Activated naive CD4-positive, alpha-beta T cell treated with anti-CD3 and anti-CD28 coated beads for 36 hours (primary cell): ENCODE measurements at regions not wholly inside any gene's neighbourhood (a gene's known extent, or its start where the extent isn't known, plus 50 kb on each side); places are given as distances from the start of the nearest gene placed in this dataset.

ENCODE experiments used
- CTCF ChIA-PET: fragments of 350-600 bp; sonication (Branson Sonifier 250); formaldehyde crosslinking; loops from one replicate; lab custom pipeline; 2021; ENCODE audit warnings: antibody characterized with exemption; lab: Charles Lee
- DNase-seq: peaks from one replicate; pipeline ENCODE4 v3.0.0-alpha.2; 2020
- H3K27ac Mint-ChIP-seq: one replicate; pipeline ENCODE4 v1.8.0; 2021; ENCODE audit warnings: mild to moderate bottlenecking, mixed read lengths
- H3K27me3 Mint-ChIP-seq: one replicate; pipeline ENCODE4 v1.8.0; 2021; ENCODE audit warnings: low read depth, mixed read lengths
- H3K36me3 Mint-ChIP-seq: one replicate; pipeline ENCODE4 v1.8.0; 2021; ENCODE audit warnings: low read depth, mixed read lengths
- H3K4me1 Mint-ChIP-seq: one replicate; pipeline ENCODE4 v1.8.0; 2021; ENCODE audit warnings: low read depth, mixed read lengths
- H3K4me3 Mint-ChIP-seq: one replicate; pipeline ENCODE4 v1.8.0; 2021; ENCODE audit warnings: mild to moderate bottlenecking, moderate library complexity, mixed read lengths
- H3K9me3 Mint-ChIP-seq: one replicate; pipeline ENCODE4 v1.8.0; 2021; ENCODE audit warnings: mixed read lengths
- intact Hi-C: fragments of 100-400 bp; cut with micrococcal nuclease; formaldehyde crosslinking; loops from one replicate; pipeline ENCODE4 v1.15.1; 2023

DNA sequence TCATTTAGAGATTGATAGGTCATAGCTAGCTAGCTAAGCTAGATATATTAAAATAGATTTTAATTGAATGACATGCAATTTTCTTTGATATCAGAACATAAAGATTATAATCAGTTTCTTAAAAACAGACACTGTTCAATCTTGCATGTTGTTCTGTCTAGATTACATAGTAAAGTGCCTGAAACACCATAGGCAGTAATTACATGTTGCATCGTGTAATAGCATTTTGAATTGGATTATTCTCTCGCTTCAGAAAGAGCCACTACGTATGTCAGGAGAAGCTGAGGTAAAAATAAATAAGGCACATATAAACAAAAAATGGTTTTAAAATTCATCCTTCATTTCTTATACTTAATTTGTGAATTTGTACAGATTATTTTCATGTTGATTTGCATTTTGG is 148.0 kb upstream of the CDH12 start:
- intact Hi-C loops: no loop called here
- H3K27me3 Mint-ChIP-seq: no peaks in the 10 kb centered on the region

GRCh38 chr5:22998774-22999173 is 145.6 kb upstream of the CDH12 start:
- Mint-ChIP-seq H3K27ac (no peak overlapping the region), H3K27me3 (no peaks in the 10 kb centered on the region), H3K36me3 (no peaks in the 10 kb centered on the region), H3K4me1 (no peaks in the 10 kb centered on the region), H3K4me3 (no peak overlapping the region), H3K9me3 (peaks cover 1% of the 10 kb centered on the region)
- CTCF ChIA-PET: no interaction called here
- intact Hi-C loops: no loop called here
- no peak for DNase-seq

More for the DNA sequence above, 148.0 kb upstream of the CDH12 start:
- no peaks in the 10 kb centered on the region for H3K36me3 Mint-ChIP-seq
- peaks cover 2% of the 10 kb centered on the region for H3K9me3 Mint-ChIP-seq
- no peak overlapping the region for H3K4me3 Mint-ChIP-seq
- no peaks in the 10 kb centered on the region for H3K4me1 Mint-ChIP-seq
- no peak overlapping the region for H3K27ac Mint-ChIP-seq
- CTCF ChIA-PET: no interaction called here
- no peak for DNase-seq

- intact Hi-C loops: no loop called here
- H3K4me3 Mint-ChIP-seq: no peak overlapping the region
- CTCF ChIA-PET: no interaction called here
- H3K4me1 Mint-ChIP-seq: no peaks in the 10 kb centered on the region
- no peak for DNase-seq
- H3K9me3 Mint-ChIP-seq: peaks cover 1% of the 10 kb centered on the region
- H3K36me3 Mint-ChIP-seq: no peaks in the 10 kb centered on the region
- H3K27ac Mint-ChIP-seq: no peak overlapping the region
- H3K27me3 Mint-ChIP-seq: no peaks in the 10 kb centered on the region
Measured at GRCh38 chr5:22998362-22998761, 145.2 kb upstream of the CDH12 start.

DNA sequence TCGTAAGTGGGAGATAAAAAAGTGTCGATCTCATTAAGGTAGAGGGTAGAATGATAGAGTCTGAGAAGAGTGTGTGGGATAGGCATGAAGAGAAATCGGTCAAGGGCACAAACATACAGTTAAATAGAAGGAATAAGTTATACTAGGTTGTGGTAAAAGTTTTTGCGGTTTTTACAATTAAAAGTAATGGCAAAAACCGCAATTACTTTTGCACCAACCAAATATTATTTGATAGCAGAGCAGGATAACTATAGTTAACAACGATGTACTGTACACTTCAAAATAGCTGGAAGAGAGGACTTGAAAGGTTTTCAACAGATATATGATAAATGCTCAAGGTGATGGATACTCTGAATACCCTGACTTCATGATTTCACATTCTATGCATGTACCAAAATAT is 135.8 kb upstream of the CDH12 start:
- no peak overlapping the region for H3K27ac Mint-ChIP-seq
- no peak overlapping the region for H3K4me3 Mint-ChIP-seq
- peaks cover 2% of the 10 kb centered on the region for H3K36me3 Mint-ChIP-seq
- H3K9me3 Mint-ChIP-seq: peaks cover 6% of the 10 kb centered on the region
- H3K4me1 Mint-ChIP-seq: no peaks in the 10 kb centered on the region
- CTCF ChIA-PET: no interaction called here
- intact Hi-C loops: no loop called here
- no peaks in the 10 kb centered on the region for H3K27me3 Mint-ChIP-seq
- no peak for DNase-seq

DNA sequence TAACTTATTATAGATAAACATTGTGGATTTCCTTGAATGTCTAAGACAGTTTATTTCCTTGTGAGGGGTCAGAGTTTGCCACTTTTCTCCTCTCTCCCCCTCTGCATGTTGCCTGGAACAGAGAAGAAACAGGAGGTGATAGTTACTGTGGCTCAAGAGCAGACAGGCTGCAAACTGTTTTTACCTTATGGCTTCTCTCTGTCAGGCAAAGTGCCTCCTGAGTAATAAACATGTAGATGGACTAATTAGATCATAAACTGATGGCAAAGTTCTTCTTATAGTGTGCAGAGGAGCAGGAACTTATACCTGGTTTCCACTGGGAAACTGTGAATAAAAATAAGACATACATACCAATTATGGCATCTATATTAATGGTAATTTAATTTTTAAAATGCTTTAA is 133.1 kb upstream of the CDH12 start:
- H3K4me3 Mint-ChIP-seq: no peak overlapping the region
- intact Hi-C loops: no loop called here
- CTCF ChIA-PET: no interaction called here
- no peaks in the 10 kb centered on the region for H3K4me1 Mint-ChIP-seq
- peaks cover 3% of the 10 kb centered on the region for H3K9me3 Mint-ChIP-seq
- no peaks in the 10 kb centered on the region for H3K27me3 Mint-ChIP-seq
- no peaks in the 10 kb centered on the region for H3K36me3 Mint-ChIP-seq
- no peak overlapping the region for H3K27ac Mint-ChIP-seq
- DNase-seq: no peak

GRCh38 chr5:22985446-22985845 is 132.3 kb upstream of the CDH12 start:
- no peak overlapping the region for H3K4me3 Mint-ChIP-seq
- CTCF ChIA-PET: no interaction called here
- no peaks in the 10 kb centered on the region for H3K27me3 Mint-ChIP-seq
- no peak overlapping the region for H3K27ac Mint-ChIP-seq
- H3K9me3 Mint-ChIP-seq: peaks cover 3% of the 10 kb centered on the region
- H3K36me3 Mint-ChIP-seq: no peaks in the 10 kb centered on the region
- H3K4me1 Mint-ChIP-seq: no peaks in the 10 kb centered on the region
- no peak for DNase-seq
- intact Hi-C loops: no loop called here

DNA sequence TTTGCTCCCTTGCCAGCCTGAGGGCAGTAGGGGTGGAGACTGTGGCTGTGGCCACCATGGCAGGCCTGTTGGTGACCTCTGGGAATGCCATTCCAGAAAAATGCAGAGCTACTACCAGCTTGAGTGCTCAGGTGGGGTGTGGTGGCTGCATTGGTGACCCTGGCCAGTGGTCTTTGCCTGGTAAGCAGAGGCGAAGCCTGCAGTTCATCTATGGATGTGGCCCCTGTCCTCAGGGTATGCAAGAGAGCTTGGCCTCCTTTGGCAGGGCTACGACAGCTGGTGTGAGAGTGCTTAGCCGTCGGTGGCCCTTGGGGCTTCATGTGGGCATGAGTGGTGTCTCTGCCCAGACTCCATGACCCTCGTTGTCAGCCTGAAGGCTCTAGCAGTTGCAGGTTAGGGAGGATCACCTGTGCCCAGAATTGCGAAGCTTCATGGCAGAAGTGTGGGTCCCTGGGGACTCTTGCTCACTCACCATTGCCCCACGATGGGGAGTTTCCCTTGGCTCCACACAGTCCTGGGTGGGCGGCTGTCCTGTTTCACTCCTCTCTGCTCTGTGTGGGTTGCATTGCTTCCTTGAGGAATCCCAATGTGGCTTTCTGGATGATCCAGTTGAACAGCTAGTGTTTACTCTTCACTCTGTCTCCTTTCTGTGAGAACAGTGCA is 117.9 kb upstream of the CDH12 start:
- intact Hi-C loops: no loop called here
- CTCF ChIA-PET: no interaction called here
- DNase-seq: no peak
- no peak overlapping the region for H3K4me3 Mint-ChIP-seq
- H3K36me3 Mint-ChIP-seq: no peaks in the 10 kb centered on the region
- peaks cover 16% of the 10 kb centered on the region for H3K9me3 Mint-ChIP-seq
- H3K27me3 Mint-ChIP-seq: no peaks in the 10 kb centered on the region
- no peaks in the 10 kb centered on the region for H3K4me1 Mint-ChIP-seq
- no peak overlapping the region for H3K27ac Mint-ChIP-seq

DNA sequence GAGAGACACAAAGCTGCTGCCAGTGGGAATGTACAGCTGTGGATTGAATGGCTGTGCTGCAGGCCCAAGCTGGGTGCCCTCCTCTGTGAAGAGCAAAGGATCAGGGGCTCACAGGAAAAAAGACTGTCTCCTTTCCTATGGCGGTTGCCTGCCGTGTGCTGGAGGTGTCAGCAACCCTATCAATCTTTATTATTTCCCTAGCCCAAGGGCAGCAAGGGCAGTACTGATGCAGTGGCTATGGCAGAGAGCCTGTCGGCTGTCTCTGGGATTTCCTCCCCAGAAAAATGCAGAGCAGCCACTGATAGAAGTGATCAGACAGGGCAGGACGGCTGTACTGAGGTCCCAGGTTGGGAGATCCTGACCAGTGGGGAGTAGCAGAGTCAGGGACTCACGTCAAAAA is 117.3 kb upstream of the CDH12 start:
- H3K36me3 Mint-ChIP-seq: no peaks in the 10 kb centered on the region
- no peaks in the 10 kb centered on the region for H3K4me1 Mint-ChIP-seq
- no peak overlapping the region for H3K27ac Mint-ChIP-seq
- no peak for DNase-seq
- intact Hi-C loops: no loop called here
- CTCF ChIA-PET: no interaction called here
- peaks cover 16% of the 10 kb centered on the region for H3K9me3 Mint-ChIP-seq
- H3K4me3 Mint-ChIP-seq: no peak overlapping the region
- no peaks in the 10 kb centered on the region for H3K27me3 Mint-ChIP-seq

- H3K36me3 Mint-ChIP-seq: no peaks in the 10 kb centered on the region
Measured at GRCh38 chr5:22968386-22968785, 115.2 kb upstream of the CDH12 start.

GRCh38 chr5:22965960-22966359 is 112.8 kb upstream of the CDH12 start:
- intact Hi-C loops: no loop called here
- Mint-ChIP-seq H3K4me1 (no peaks in the 10 kb centered on the region), H3K27me3 (no peaks in the 10 kb centered on the region), H3K27ac (no peak overlapping the region), H3K4me3 (no peak overlapping the region), H3K9me3 (peaks cover 23% of the 10 kb centered on the region), H3K36me3 (no peaks in the 10 kb centered on the region)
- CTCF ChIA-PET: no interaction called here
- DNase-seq: no peak

More at GRCh38 chr5:22968386-22968785, 115.2 kb upstream of the CDH12 start:
- Mint-ChIP-seq H3K4me1 (no peaks in the 10 kb centered on the region), H3K9me3 (peaks cover 23% of the 10 kb centered on the region), H3K27me3 (no peaks in the 10 kb centered on the region), H3K4me3 (no peak overlapping the region), H3K27ac (no peak overlapping the region)
- intact Hi-C loops: no loop called here
- CTCF ChIA-PET: no interaction called here
- DNase-seq: no peak

DNA sequence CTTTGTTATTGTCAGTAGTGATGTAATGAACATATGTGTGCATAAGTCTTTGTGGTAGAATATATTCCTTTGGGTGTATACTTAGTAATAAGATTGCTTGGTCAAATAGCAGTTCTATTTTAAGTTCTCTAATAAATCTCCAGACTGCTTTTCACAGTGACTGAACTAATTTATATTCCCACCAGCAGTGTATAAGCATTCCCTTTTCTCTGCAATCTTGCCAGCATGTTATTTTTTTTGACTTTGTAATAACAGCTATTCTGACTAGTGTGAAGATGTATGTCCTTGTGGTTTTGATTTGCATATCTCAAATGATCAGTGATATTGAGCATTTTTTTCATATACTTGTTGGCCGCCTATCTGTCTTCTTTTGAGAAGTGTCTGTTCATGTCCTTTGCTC is 111.5 kb upstream of the CDH12 start:
- Mint-ChIP-seq H3K9me3 (peaks cover 25% of the 10 kb centered on the region), H3K4me3 (no peak overlapping the region), H3K36me3 (no peaks in the 10 kb centered on the region)

GRCh38 chr5:22958462-22959262 is 105.5 kb upstream of the CDH12 start:
- peaks cover 5% of the 10 kb centered on the region for H3K9me3 Mint-ChIP-seq
- H3K36me3 Mint-ChIP-seq: no peaks in the 10 kb centered on the region
- intact Hi-C loops: no loop called here
- no peaks in the 10 kb centered on the region for H3K4me1 Mint-ChIP-seq
- no peak overlapping the region for H3K4me3 Mint-ChIP-seq
- no peak for DNase-seq
- CTCF ChIA-PET: no interaction called here
- H3K27ac Mint-ChIP-seq: no peak overlapping the region
- no peaks in the 10 kb centered on the region for H3K27me3 Mint-ChIP-seq

More for the DNA sequence above, 111.5 kb upstream of the CDH12 start:
- H3K27me3 Mint-ChIP-seq: no peaks in the 10 kb centered on the region
- H3K4me1 Mint-ChIP-seq: no peaks in the 10 kb centered on the region
- CTCF ChIA-PET: no interaction called here
- H3K27ac Mint-ChIP-seq: no peak overlapping the region
- DNase-seq: no peak
- intact Hi-C loops: no loop called here

DNA sequence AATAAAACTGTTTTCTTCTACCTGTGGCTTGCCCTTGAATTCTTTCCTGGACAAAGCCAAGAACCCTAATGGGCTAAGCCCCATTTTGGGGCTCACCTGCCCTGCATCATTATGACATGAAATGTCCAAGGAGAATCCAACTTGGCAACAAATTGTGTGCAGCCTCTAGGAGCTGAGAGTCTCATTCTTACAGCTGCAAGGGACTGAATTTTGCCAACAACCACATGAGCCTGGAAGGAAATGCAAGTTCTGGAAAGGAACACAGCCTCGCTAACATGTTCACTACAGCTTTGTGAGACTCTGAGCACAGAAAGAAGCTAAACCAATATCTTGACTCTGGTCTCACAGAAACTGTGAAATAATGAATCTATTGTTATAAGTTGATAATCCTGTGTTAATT is 94.8 kb upstream of the CDH12 start:
- intact Hi-C loops: no loop called here

More for the DNA sequence above, 94.8 kb upstream of the CDH12 start:
- no peaks in the 10 kb centered on the region for H3K36me3 Mint-ChIP-seq
- H3K4me1 Mint-ChIP-seq: no peaks in the 10 kb centered on the region
- H3K27ac Mint-ChIP-seq: no peak overlapping the region
- H3K9me3 Mint-ChIP-seq: peaks cover 9% of the 10 kb centered on the region
- no peaks in the 10 kb centered on the region for H3K27me3 Mint-ChIP-seq
- CTCF ChIA-PET: no interaction called here
- DNase-seq: no peak
- H3K4me3 Mint-ChIP-seq: no peak overlapping the region
